H9 (cell line): ENCODE measurements at regions not wholly inside any gene's neighbourhood (a gene's known extent, or its start where the extent isn't known, plus 50 kb on each side); places are given as distances from the start of the nearest gene placed in this dataset.
"Not testable (repeated sequence)": the region's sequence is repeated elsewhere in the genome, so short reads cannot be mapped to it uniquely, and the experiment has no call there.

Experiments used
- DNase-seq: peaks from one replicate; pipeline ENCODE4 v3.0.0-alpha.2; 2017
- H2AFZ ChIP-seq: one replicate; pipeline ENCODE4 v1.6.1; 2013; ENCODE audit warnings: mild to moderate bottlenecking, low read length, control low read depth, moderate library complexity
- H2AK5ac ChIP-seq: 2 replicates; pipeline ENCODE4 v1.6.1; 2013; ENCODE audit warnings: low read length, control low read depth, mixed read lengths; ENCODE audit not compliant: insufficient read length
- H2BK120ac ChIP-seq: one replicate; pipeline ENCODE4 v1.6.1; 2013; ENCODE audit warnings: low read depth, mild to moderate bottlenecking, low read length, control low read depth, inconsistent platforms; ENCODE audit not compliant: poor library complexity, severe bottlenecking
- H2BK12ac ChIP-seq: 2 replicates; pipeline ENCODE4 v1.6.1; 2013; ENCODE audit warnings: low read length, control low read depth, mixed read lengths, low read depth; ENCODE audit not compliant: insufficient read length
- H2BK15ac ChIP-seq: 2 replicates; pipeline ENCODE4 v1.6.1; 2013; ENCODE audit warnings: low read depth, low read length, control low read depth
- H2BK20ac ChIP-seq: one replicate; pipeline ENCODE4 v1.6.1; 2013; ENCODE audit warnings: low read depth, mild to moderate bottlenecking, low read length, control low read depth, inconsistent platforms; ENCODE audit not compliant: poor library complexity, severe bottlenecking
- H2BK5ac ChIP-seq: 2 replicates; pipeline ENCODE4 v1.6.1; 2013; ENCODE audit warnings: low read length, control low read depth, mixed read lengths; ENCODE audit not compliant: insufficient read length
- H3K14ac ChIP-seq: 2 replicates; pipeline ENCODE4 v1.6.1; 2013; ENCODE audit warnings: low read length, control low read depth; ENCODE audit not compliant: insufficient read depth
- H3K18ac ChIP-seq: 2 replicates; pipeline ENCODE4 v1.6.1; 2013; ENCODE audit warnings: low read depth, mild to moderate bottlenecking, mixed read lengths, low read length, control low read depth; ENCODE audit not compliant: insufficient read length
- H3K23ac ChIP-seq: 2 replicates; pipeline ENCODE4 v1.6.1; 2013; ENCODE audit warnings: low read length, control low read depth, mixed read lengths, low read depth; ENCODE audit not compliant: insufficient read length
- H3K23me2 ChIP-seq: 2 replicates; pipeline ENCODE4 v1.6.1; 2013; ENCODE audit warnings: low read depth, mild to moderate bottlenecking, mixed read lengths, low read length, control low read depth; ENCODE audit not compliant: insufficient read length, poor library complexity, severe bottlenecking
- H3K27ac ChIP-seq: 2 replicates; pipeline ENCODE4 v1.5.1; 2013; ENCODE audit warnings: low read length, control low read depth, mixed read lengths, low read depth; ENCODE audit not compliant: insufficient read length
- H3K27me3 ChIP-seq: 2 replicates; pipeline ENCODE4 v1.6.1; 2013; ENCODE audit warnings: low read length, control low read depth, inconsistent platforms; ENCODE audit not compliant: insufficient read depth
- H3K4ac ChIP-seq: 2 replicates; pipeline ENCODE4 v1.6.1; 2013; ENCODE audit warnings: low read depth, mild to moderate bottlenecking, control low read depth, inconsistent platforms, low read length, moderate library complexity
- H3K4me1 ChIP-seq: 2 replicates; pipeline ENCODE4 v1.6.1; 2013; ENCODE audit warnings: low read length, control low read depth, inconsistent platforms; ENCODE audit not compliant: insufficient read depth
- H3K4me2 ChIP-seq: 2 replicates; pipeline ENCODE4 v1.6.1; 2013; ENCODE audit warnings: low read length, control low read depth, mixed read lengths; ENCODE audit not compliant: insufficient read length, insufficient read depth
- H3K56ac ChIP-seq: 2 replicates; pipeline ENCODE4 v1.6.1; 2013; ENCODE audit warnings: low read depth, mild to moderate bottlenecking, mixed read lengths, low read length, control low read depth; ENCODE audit not compliant: insufficient read length
- H3K79me1 ChIP-seq: 2 replicates; pipeline ENCODE4 v1.6.1; 2013; ENCODE audit warnings: low read depth, mild to moderate bottlenecking, moderate library complexity, low read length, control low read depth, inconsistent platforms; ENCODE audit not compliant: insufficient read depth, poor library complexity, severe bottlenecking
- H3K79me2 ChIP-seq: 2 replicates; pipeline ENCODE4 v1.6.1; 2013; ENCODE audit warnings: low read length, control low read depth, inconsistent platforms; ENCODE audit not compliant: insufficient read depth
- H3K9ac ChIP-seq: 2 replicates; pipeline ENCODE4 v1.6.1; 2013; ENCODE audit warnings: low read length, control low read depth, mixed read lengths; ENCODE audit not compliant: insufficient read length; ENCODE audit errors: extremely low read depth
- H3K9me3 ChIP-seq: one replicate; pipeline ENCODE4 v1.6.1; 2013; ENCODE audit warnings: low read depth, low read length, inconsistent platforms; ENCODE audit not compliant: control insufficient read depth
- H3T11ph ChIP-seq: one replicate; pipeline ENCODE4 v1.6.1; 2013; ENCODE audit warnings: mild to moderate bottlenecking, low read length, control low read depth, inconsistent platforms
- H4K20me1 ChIP-seq: one replicate; pipeline ENCODE4 v1.6.1; 2013; ENCODE audit not compliant: control insufficient read depth, insufficient read length, insufficient read depth
- H4K5ac ChIP-seq: 2 replicates; pipeline ENCODE4 v1.6.1; 2013; ENCODE audit warnings: low read depth, mild to moderate bottlenecking, mixed read lengths, low read length, control low read depth; ENCODE audit not compliant: insufficient read length
- H4K8ac ChIP-seq: replicated peaks from 2 replicates; pipeline ENCODE4 v1.6.1; 2013; ENCODE audit warnings: low read length, control low read depth, mixed read lengths, low read depth; ENCODE audit not compliant: insufficient read length
- H4K91ac ChIP-seq: 2 replicates; pipeline ENCODE4 v1.6.1; 2013; ENCODE audit warnings: low read depth, mild to moderate bottlenecking, moderate library complexity, mixed read lengths, low read length, control low read depth; ENCODE audit not compliant: insufficient read length
- H3K27ac Mint-ChIP-seq, 3 experiments: 2 replicates in 2 of 3; 3 replicates in 1 of 3; pipeline ENCODE4 v1.8.0; 2020 to 2021; ENCODE audit warnings: mixed read lengths in 3 of 3, mild to moderate bottlenecking in 1 of 3, moderate library complexity in 1 of 3
- H3K27me3 Mint-ChIP-seq: 2 replicates; pipeline ENCODE4 v1.8.0; 2021; ENCODE audit warnings: low read depth, mild to moderate bottlenecking, moderate library complexity, mixed read lengths
- H3K36me3 Mint-ChIP-seq, 3 experiments: 2 replicates in 2 of 3; 3 replicates in 1 of 3; pipeline ENCODE4 v1.8.0; 2020 to 2021; ENCODE audit warnings: low read depth in 3 of 3, mixed read lengths in 3 of 3; ENCODE audit not compliant: insufficient read depth in 1 of 3
- H3K4me1 Mint-ChIP-seq, 2 experiments: 2 replicates each; pipeline ENCODE4 v1.8.0; 2020; ENCODE audit warnings: mixed read lengths in 2 of 2
- H3K4me3 Mint-ChIP-seq, 2 experiments: 2 replicates in 1 of 2; 3 replicates in 1 of 2; pipeline ENCODE4 v1.8.0; 2020 to 2021; ENCODE audit warnings: mild to moderate bottlenecking in 2 of 2, mixed read lengths in 2 of 2, moderate library complexity in 1 of 2
- H3K9me3 Mint-ChIP-seq, 2 experiments: 2 replicates in 1 of 2; 3 replicates in 1 of 2; pipeline ENCODE4 v1.8.0; 2020; ENCODE audit warnings: mild to moderate bottlenecking in 2 of 2, mixed read lengths in 2 of 2, moderate library complexity in 1 of 2
- WGBS: extraction: QIAGEN DNeasy Blood & Tissue Kit; methylation state at CpG from one replicate; pipeline ENCODE4 v1.1.7; 2013; ENCODE audit warnings: missing lambda C conversion rate, low lambda C conversion rate, mixed read lengths; ENCODE audit not compliant: insufficient read length; ENCODE audit errors: extremely low coverage; 5-methylcytosine and 5-hydroxymethylcytosine counted together

DNA sequence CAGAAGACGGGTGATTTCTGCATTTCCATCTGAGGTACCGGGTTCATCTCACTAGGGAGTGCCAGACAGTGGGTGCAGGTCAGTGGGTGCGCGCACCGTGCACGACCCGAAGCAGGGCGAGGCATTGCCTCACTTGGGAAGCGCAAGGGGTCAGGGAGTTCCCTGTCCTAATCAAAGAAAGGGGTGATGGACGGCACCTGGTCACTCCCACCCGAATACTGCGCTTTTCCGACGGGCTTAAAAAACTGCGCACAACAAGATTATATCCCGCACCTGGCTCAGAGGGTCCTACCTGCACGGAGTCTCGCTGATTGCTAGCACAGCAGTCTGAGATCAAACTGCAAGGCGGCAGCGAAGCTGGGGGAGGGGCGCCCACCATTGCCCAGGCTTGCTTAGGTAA lies 1403.1 kb downstream of the REEP3 start:
- H3K79me1 ChIP-seq, H3K9ac ChIP-seq, H4K8ac ChIP-seq, H3K23ac ChIP-seq, H3K27me3 Mint-ChIP-seq, H2BK12ac ChIP-seq, H3K4me1 ChIP-seq, H3K9me3 ChIP-seq, H2BK120ac ChIP-seq, H3T11ph ChIP-seq, H3K79me2 ChIP-seq, H4K5ac ChIP-seq, H3K18ac ChIP-seq, H3K4me1 Mint-ChIP-seq, H4K91ac ChIP-seq, H3K27me3 ChIP-seq, H3K14ac ChIP-seq, H3K4ac ChIP-seq, H2BK20ac ChIP-seq, H2BK5ac ChIP-seq, H4K20me1 ChIP-seq, H2AK5ac ChIP-seq, H3K27ac ChIP-seq, H3K23me2 ChIP-seq, H2BK15ac ChIP-seq, H2AFZ ChIP-seq, H3K56ac ChIP-seq: not testable (repeated sequence)
- no CpG with 5 or more reads among the region's 21 CpGs for WGBS
- Mint-ChIP-seq H3K4me3 (peak overlapping the region; percentile 81 to 89), H3K27ac (peak overlapping the region in 1 of 3 experiments; percentile 66; a peak in 1 of 7 replicates), H3K9me3 (peaks cover 25 to 27% of the 10 kb centered on the region in 2 experiments), H3K36me3 (peaks cover 0 to 22% (median 2%) of the 10 kb centered on the region in 3 experiments; a peak in 5 of 7 replicates)
- peak overlapping the region; percentile 17 for H3K4me2 ChIP-seq
- DNase-seq = peak; percentile 51
